HG02642 (cell line): ENCODE measurements at regions not wholly inside any gene's neighbourhood (a gene's known extent, or its start where the extent isn't known, plus 50 kb on each side); places are given as distances from the start of the nearest gene placed in this dataset.

Experiments
- ATAC-seq: cut with Tn5 transposase; IDR thresholded peaks from one replicate; pipeline ENCODE4 v1.9.1; 2021; ENCODE audit warnings: mild to moderate bottlenecking; ENCODE audit not compliant: unreplicated experiment, poor library complexity

GRCh38 chr17:69876757-69877156, 198.3 kb upstream of the KCNJ16 start:
- no peak for ATAC-seq

GRCh38 chr17:69878661-69879060, 196.4 kb upstream of the KCNJ16 start:
- ATAC-seq = no peak

- no peak for ATAC-seq
Observed at GRCh38 chr17:69879576-69879975, 195.4 kb upstream of the KCNJ16 start.

GRCh38 chr17:69880591-69881112, 194.4 kb upstream of the KCNJ16 start:
- no peak for ATAC-seq

- ATAC-seq = no peak
Observed at GRCh38 chr17:69882281-69882680, 192.7 kb upstream of the KCNJ16 start.

GRCh38 chr17:69883120-69883519, 191.9 kb upstream of the KCNJ16 start:
- no peak for ATAC-seq

- no peak for ATAC-seq
Observed at GRCh38 chr17:69884356-69884755, 190.7 kb upstream of the KCNJ16 start.

- ATAC-seq = no peak
Observed at GRCh38 chr17:69884846-69885245, 190.2 kb upstream of the KCNJ16 start.

- no peak for ATAC-seq
Observed at GRCh38 chr17:69898601-69899000, 176.4 kb upstream of the KCNJ16 start.

- no peak for ATAC-seq
Observed at GRCh38 chr17:69900101-69900500, 174.9 kb upstream of the KCNJ16 start.

GRCh38 chr17:69900829-69901228, 174.2 kb upstream of the KCNJ16 start:
- no peak for ATAC-seq

GRCh38 chr17:69906306-69906705, 168.7 kb upstream of the KCNJ16 start:
- ATAC-seq = no peak

GRCh38 chr17:69907132-69907847, 167.7 kb upstream of the KCNJ16 start:
- no peak for ATAC-seq

GRCh38 chr17:69908626-69909368, 166.2 kb upstream of the KCNJ16 start:
- ATAC-seq = no peak

- ATAC-seq = no peak
Observed at GRCh38 chr17:69909389-69909788, 165.6 kb upstream of the KCNJ16 start.

- no peak for ATAC-seq
Observed at GRCh38 chr17:69912805-69913204, 162.2 kb upstream of the KCNJ16 start.

- no peak for ATAC-seq
Observed at GRCh38 chr17:69913216-69913615, 161.8 kb upstream of the KCNJ16 start.

- ATAC-seq = no peak
Observed at GRCh38 chr17:69913616-69914015, 161.4 kb upstream of the KCNJ16 start.

- no peak for ATAC-seq
Observed at GRCh38 chr17:69914520-69914919, 160.5 kb upstream of the KCNJ16 start.

- no peak for ATAC-seq
Observed at GRCh38 chr17:69916761-69917160, 158.3 kb upstream of the KCNJ16 start.

GRCh38 chr17:69918164-69918563, 156.9 kb upstream of the KCNJ16 start:
- ATAC-seq = no peak

- no peak for ATAC-seq
Observed at GRCh38 chr17:69919789-69920188, 155.2 kb upstream of the KCNJ16 start.
